Neural cell (in vitro differentiated cells): ENCODE measurements at regions not wholly inside any gene's neighbourhood (a gene's known extent, or its start where the extent isn't known, plus 50 kb on each side); places are given as distances from the start of the nearest gene placed in this dataset.

Source experiments
- H2AFZ ChIP-seq: fragments of 200-600, 300-800 bp; sonication (generic), shearing (Covaris generic); 2 replicates; pipeline ENCODE4 v1.6.0; 2014; ENCODE audit warnings: low read depth, mild to moderate bottlenecking, antibody characterized with exemption, low read length, moderate library complexity
- H3F3A ChIP-seq: fragments of 200-600 bp; shearing (Covaris generic); 2 replicates; pipeline ENCODE4 v1.6.1; 2016; ENCODE audit warnings: mild to moderate bottlenecking, moderate library complexity, mixed read lengths, antibody characterized with exemption, low read length; ENCODE audit not compliant: insufficient read depth, poor library complexity, severe bottlenecking
- H3K27ac ChIP-seq: fragments of 200-600, 300-800 bp; sonication (generic), shearing (Covaris generic); 2 replicates; pipeline ENCODE4 v1.5.1; 2014; ENCODE audit warnings: mild to moderate bottlenecking, low read length, moderate library complexity
- H3K27me3 ChIP-seq: fragments of 300-800, 200-600 bp; sonication (generic), shearing (Covaris generic); 2 replicates; pipeline ENCODE4 v1.6.0; 2014; ENCODE audit warnings: mild to moderate bottlenecking, low read depth, low read length, moderate library complexity; ENCODE audit not compliant: insufficient read depth
- H3K36me3 ChIP-seq: fragments of 300-800, 200-600 bp; sonication (generic), shearing (Covaris generic); 2 replicates; pipeline ENCODE4 v1.5.1; 2014; ENCODE audit warnings: mild to moderate bottlenecking, antibody characterized with exemption, low read length, moderate library complexity; ENCODE audit not compliant: insufficient read depth
- H3K4me2 ChIP-seq: fragments of 300-800, 200-600 bp; sonication (generic), shearing (Covaris generic); 2 replicates; pipeline ENCODE4 v1.6.0; 2014; ENCODE audit warnings: mild to moderate bottlenecking, low read length
- H3K4me3 ChIP-seq: fragments of 300-800, 200-600 bp; sonication (generic), shearing (Covaris generic); 2 replicates; pipeline ENCODE4 v1.5.1; 2014; ENCODE audit warnings: mild to moderate bottlenecking, low read length, moderate library complexity
- H3K79me2 ChIP-seq: fragments of 200-600 bp; shearing (Covaris generic); replicated peaks from 2 replicates; pipeline ENCODE4 v1.6.0; 2014; ENCODE audit warnings: mild to moderate bottlenecking, low read length, moderate library complexity; ENCODE audit not compliant: insufficient read depth
- H3K9ac ChIP-seq: fragments of 300-800, 200-600 bp; sonication (generic), shearing (Covaris generic); 2 replicates; pipeline ENCODE4 v1.6.1; 2016; ENCODE audit warnings: mild to moderate bottlenecking, low read length, mixed read lengths
- H3K9me2 ChIP-seq: fragments of 200-600 bp; shearing (Covaris generic); 2 replicates; pipeline ENCODE4 v1.6.1; 2016; ENCODE audit warnings: mild to moderate bottlenecking, low read length, mixed read lengths; ENCODE audit not compliant: insufficient read depth
- H3K9me3 ChIP-seq: fragments of 200-600, 300-800 bp; sonication (generic), shearing (Covaris generic); 2 replicates; pipeline ENCODE4 v1.6.1; 2016; ENCODE audit warnings: mild to moderate bottlenecking, mixed run types, low read length, moderate library complexity, mixed read lengths
- H4K20me1 ChIP-seq: fragments of 200-600 bp; shearing (Covaris generic); 2 replicates; pipeline ENCODE4 v1.6.1; 2016; ENCODE audit warnings: mild to moderate bottlenecking, mixed run types; ENCODE audit not compliant: insufficient read depth
- EP300 ChIP-seq: fragments of 450-650 bp; conservative IDR thresholded peaks from 2 replicates; pipeline ENCODE4 v1.6.1; 2014; ENCODE audit warnings: antibody characterized with exemption, mild to moderate bottlenecking, moderate library complexity; ENCODE audit not compliant: poor library complexity, severe bottlenecking
- EZH2 ChIP-seq: fragments of 200-600, 300-800 bp; shearing (Covaris generic), sonication (generic); IDR thresholded peaks from 2 replicates; pipeline ENCODE4 v1.6.1; 2014; ENCODE audit warnings: antibody characterized with exemption, low read length, borderline replicate concordance, mild to moderate bottlenecking; ENCODE audit not compliant: insufficient read depth, poor library complexity, severe bottlenecking
- MXI1 ChIP-seq: fragments of 450-650 bp; conservative IDR thresholded peaks from 2 replicates; pipeline ENCODE4 v1.6.1; 2014; ENCODE audit warnings: antibody characterized with exemption, mild to moderate bottlenecking; ENCODE audit not compliant: poor library complexity, severe bottlenecking
- POLR2AphosphoS5 ChIP-seq: IDR thresholded peaks from 2 replicates; pipeline ENCODE4 v1.6.1; 2012
- RAD21 ChIP-seq: fragments of 450-650 bp; conservative IDR thresholded peaks from 2 replicates; pipeline ENCODE4 v1.6.1; 2014; ENCODE audit warnings: antibody characterized with exemption, mild to moderate bottlenecking, moderate library complexity
- SMC3 ChIP-seq: fragments of 450-650 bp; conservative IDR thresholded peaks from 2 replicates; pipeline ENCODE4 v1.6.1; 2014; ENCODE audit warnings: antibody characterized with exemption, mild to moderate bottlenecking, moderate library complexity; ENCODE audit not compliant: poor library complexity
- TAF1 ChIP-seq: IDR thresholded peaks from 2 replicates; pipeline ENCODE4 v1.6.1; 2012; ENCODE audit warnings: low read depth
- TF ChIP-seq, protein P1 (sequence below): IDR thresholded peaks from 2 replicates; pipeline ENCODE4 v1.6.1; 2012; ENCODE audit warnings: borderline replicate concordance
- TF ChIP-seq, protein P2 (sequence below): fragments of 450-650 bp; IDR thresholded peaks from 2 replicates; pipeline ENCODE4 v1.5.1; 2014; ENCODE audit warnings: antibody characterized with exemption, mild to moderate bottlenecking, moderate library complexity; ENCODE audit not compliant: poor library complexity, severe bottlenecking

DNA sequence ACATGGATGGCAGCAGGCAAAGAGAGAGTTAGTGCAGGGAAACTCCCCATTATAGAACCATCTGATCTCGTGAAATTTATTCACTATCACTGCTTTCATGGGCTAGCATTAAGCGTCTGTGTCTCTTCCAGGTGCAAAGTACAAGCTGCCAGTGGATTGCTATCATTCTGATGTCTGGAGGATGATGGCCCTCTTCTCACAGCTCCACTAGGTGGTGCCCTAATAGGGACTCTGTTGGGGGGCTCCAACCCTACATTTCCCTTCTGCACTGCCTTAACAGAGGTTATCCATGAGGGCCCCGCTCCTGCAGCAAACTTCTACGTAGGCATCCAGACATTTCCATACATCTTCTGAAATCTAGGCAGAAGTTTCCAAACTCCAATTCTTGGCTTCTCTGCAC lies 347.8 kb upstream of the HS3ST5 start:
- H4K20me1 ChIP-seq, result no peaks in the 10 kb centered on the region
- H3F3A ChIP-seq, result no peaks in the 10 kb centered on the region
- no peak overlapping the region for H3K4me2 ChIP-seq
- no peaks in the 10 kb centered on the region for H3K79me2 ChIP-seq
- H3K27me3 ChIP-seq, result no peaks in the 10 kb centered on the region
- H3K36me3 ChIP-seq, result no peaks in the 10 kb centered on the region
- no peak overlapping the region for H3K27ac ChIP-seq
- TF ChIP-seq SMC3 (no peak), EZH2 (no peak), RAD21 (no peak), TAF1 (no peak), POLR2AphosphoS5 (no peak), EP300 (no peak), MXI1 (no peak)
- TF ChIP-seq, protein P1, sequence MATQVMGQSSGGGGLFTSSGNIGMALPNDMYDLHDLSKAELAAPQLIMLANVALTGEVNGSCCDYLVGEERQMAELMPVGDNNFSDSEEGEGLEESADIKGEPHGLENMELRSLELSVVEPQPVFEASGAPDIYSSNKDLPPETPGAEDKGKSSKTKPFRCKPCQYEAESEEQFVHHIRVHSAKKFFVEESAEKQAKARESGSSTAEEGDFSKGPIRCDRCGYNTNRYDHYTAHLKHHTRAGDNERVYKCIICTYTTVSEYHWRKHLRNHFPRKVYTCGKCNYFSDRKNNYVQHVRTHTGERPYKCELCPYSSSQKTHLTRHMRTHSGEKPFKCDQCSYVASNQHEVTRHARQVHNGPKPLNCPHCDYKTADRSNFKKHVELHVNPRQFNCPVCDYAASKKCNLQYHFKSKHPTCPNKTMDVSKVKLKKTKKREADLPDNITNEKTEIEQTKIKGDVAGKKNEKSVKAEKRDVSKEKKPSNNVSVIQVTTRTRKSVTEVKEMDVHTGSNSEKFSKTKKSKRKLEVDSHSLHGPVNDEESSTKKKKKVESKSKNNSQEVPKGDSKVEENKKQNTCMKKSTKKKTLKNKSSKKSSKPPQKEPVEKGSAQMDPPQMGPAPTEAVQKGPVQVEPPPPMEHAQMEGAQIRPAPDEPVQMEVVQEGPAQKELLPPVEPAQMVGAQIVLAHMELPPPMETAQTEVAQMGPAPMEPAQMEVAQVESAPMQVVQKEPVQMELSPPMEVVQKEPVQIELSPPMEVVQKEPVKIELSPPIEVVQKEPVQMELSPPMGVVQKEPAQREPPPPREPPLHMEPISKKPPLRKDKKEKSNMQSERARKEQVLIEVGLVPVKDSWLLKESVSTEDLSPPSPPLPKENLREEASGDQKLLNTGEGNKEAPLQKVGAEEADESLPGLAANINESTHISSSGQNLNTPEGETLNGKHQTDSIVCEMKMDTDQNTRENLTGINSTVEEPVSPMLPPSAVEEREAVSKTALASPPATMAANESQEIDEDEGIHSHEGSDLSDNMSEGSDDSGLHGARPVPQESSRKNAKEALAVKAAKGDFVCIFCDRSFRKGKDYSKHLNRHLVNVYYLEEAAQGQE, result no peak
- TF ChIP-seq, protein P2, sequence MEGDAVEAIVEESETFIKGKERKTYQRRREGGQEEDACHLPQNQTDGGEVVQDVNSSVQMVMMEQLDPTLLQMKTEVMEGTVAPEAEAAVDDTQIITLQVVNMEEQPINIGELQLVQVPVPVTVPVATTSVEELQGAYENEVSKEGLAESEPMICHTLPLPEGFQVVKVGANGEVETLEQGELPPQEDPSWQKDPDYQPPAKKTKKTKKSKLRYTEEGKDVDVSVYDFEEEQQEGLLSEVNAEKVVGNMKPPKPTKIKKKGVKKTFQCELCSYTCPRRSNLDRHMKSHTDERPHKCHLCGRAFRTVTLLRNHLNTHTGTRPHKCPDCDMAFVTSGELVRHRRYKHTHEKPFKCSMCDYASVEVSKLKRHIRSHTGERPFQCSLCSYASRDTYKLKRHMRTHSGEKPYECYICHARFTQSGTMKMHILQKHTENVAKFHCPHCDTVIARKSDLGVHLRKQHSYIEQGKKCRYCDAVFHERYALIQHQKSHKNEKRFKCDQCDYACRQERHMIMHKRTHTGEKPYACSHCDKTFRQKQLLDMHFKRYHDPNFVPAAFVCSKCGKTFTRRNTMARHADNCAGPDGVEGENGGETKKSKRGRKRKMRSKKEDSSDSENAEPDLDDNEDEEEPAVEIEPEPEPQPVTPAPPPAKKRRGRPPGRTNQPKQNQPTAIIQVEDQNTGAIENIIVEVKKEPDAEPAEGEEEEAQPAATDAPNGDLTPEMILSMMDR, result no peak
- no peak overlapping the region for H3K9ac ChIP-seq
- H3K9me2 ChIP-seq, result no peaks in the 10 kb centered on the region
- H3K4me3 ChIP-seq, result no peak overlapping the region
- H2AFZ ChIP-seq, result no peak overlapping the region
- no peaks in the 10 kb centered on the region for H3K9me3 ChIP-seq

DNA sequence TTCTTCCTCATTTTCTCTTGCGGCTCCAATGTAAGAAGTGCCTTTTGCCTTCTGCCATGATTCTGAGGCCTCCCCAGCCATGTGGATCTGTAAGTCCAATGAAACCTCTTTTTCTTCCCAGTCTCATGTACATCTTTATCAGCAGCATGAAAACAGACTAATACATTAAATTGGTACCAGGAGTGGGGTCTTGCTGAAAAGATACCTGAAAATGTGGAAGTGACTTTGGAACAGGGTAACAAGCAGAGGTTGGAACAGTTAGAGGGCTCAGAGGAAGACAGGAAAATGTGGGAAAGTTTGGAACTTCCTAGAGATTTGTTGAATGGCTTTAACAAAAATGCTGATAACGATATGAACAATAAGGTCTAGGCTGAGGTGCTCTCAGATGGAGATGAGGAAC lies 316.7 kb upstream of the HS3ST5 start:
- H3K79me2 ChIP-seq, result no peaks in the 10 kb centered on the region
- no peak overlapping the region for H3K27ac ChIP-seq

More for the DNA sequence above, 316.7 kb upstream of the HS3ST5 start:
- H3K4me3 ChIP-seq, result no peak overlapping the region
- H3F3A ChIP-seq, result no peaks in the 10 kb centered on the region
- no peak overlapping the region for H3K9ac ChIP-seq
- H3K9me2 ChIP-seq, result no peaks in the 10 kb centered on the region
- no peaks in the 10 kb centered on the region for H4K20me1 ChIP-seq
- no peak overlapping the region for H3K4me2 ChIP-seq
- no peak for TF ChIP-seq EZH2
- TF ChIP-seq, protein P1, result no peak
- TF ChIP-seq POLR2AphosphoS5, result no peak
- TF ChIP-seq EP300, result no peak
- no peak for TF ChIP-seq TAF1
- no peak for TF ChIP-seq MXI1
- no peak overlapping the region for H2AFZ ChIP-seq
- H3K36me3 ChIP-seq, result no peaks in the 10 kb centered on the region
- no peaks in the 10 kb centered on the region for H3K9me3 ChIP-seq
- no peaks in the 10 kb centered on the region for H3K27me3 ChIP-seq
